ENCODE measurements at regions not wholly inside any gene's neighbourhood (a gene's known extent, or its start where the extent isn't known, plus 50 kb on each side); places are given as distances from the start of the nearest gene placed in this dataset.

DNA sequence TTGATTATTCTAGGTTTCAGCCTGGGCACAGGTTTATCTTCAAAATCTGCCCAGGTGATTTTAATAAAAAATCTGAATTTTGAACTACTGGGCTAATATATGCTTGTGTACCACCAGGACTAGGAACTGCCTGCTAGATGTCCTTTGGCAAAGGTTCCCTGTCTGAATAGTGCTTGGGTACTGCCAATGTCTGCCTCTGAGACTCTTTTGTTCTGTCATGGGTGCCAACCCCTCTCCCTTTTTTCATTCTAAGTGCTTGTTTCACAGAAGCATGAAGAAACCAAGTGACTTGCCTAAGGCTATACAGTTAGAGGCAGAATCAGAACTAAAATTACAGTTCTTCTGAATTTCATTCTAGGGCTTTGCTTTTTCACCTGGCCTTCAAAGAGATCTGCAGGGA lies 106.3 kb upstream of the CACHD1 start:
- no peaks in the 10 kb centered on the region for H3K9me3 ChIP-seq (ENCODE audit: low read depth, low read length)
- peak overlapping the region; percentile 97 for H3K27ac ChIP-seq
- DNase-seq (ENCODE audit: low read depth, low spot score): no peak
- H3K9ac ChIP-seq (ENCODE audit: insufficient read length): peak overlapping the region; percentile 15
- H3K4me3 ChIP-seq: no peak overlapping the region
- no peaks in the 10 kb centered on the region for H3K36me3 ChIP-seq (ENCODE audit: insufficient read depth, low read length)
- no peak for TF ChIP-seq FOXP2 (optimal IDR thresholded peaks at IDR 0.05; ENCODE audit: control extremely low read depth, extremely low read length, insufficient read depth)
- no peak for TF ChIP-seq EZH2 (IDR thresholded peaks at IDR 0.05)
- TF ChIP-seq POLR2AphosphoS5 (IDR thresholded peaks at IDR 0.05; ENCODE audit: borderline replicate concordance, low read depth, low read length): no peak

DNA sequence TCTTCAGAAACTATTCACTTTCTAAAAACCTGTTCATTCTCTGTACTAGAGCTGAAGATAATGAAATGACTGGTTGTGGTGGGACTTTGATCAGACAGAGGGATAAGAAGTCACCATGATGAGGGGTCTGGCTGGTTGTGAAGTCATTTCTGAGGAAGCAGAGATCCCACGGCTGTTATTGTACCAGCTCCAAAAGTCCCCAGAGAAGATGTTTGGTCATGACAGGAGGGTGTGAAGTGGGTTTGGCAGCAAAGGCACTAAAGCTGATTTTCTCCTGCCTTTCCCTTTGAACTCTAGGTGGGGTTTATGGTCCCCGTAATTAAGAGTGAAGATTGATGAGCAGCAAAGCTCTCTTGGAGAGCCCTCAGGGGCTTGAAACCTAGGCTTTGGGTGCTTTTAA lies 103.1 kb upstream of the CACHD1 start:
- no peak overlapping the region for H3K4me3 ChIP-seq
- TF ChIP-seq POLR2AphosphoS5 (IDR thresholded peaks at IDR 0.05; ENCODE audit: borderline replicate concordance, low read depth, low read length): no peak
- no peak for TF ChIP-seq FOXP2 (optimal IDR thresholded peaks at IDR 0.05; ENCODE audit: control extremely low read depth, extremely low read length, insufficient read depth)
- no peak for TF ChIP-seq EZH2 (IDR thresholded peaks at IDR 0.05)

DNA sequence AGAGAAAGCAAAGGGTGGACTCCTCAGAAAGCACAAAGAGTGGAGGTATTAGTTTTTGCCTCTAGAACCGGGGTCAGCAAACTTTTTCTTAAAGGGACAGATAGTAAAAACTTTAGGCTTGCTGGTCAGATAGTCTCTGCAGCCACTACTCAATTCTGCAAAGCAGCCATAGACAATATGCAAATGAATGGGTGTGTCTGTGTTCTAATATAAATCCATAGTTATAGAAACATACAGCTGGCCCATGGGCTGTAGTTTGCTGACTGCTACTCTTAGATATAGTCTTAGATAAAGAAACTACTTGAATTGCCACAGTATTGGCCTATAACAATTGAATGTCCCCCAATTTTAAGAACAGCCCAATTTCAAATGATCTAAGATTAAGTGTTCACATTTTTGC lies 101.6 kb upstream of the CACHD1 start:
- Histone ChIP-seq H3K9me3 (ENCODE audit: low read depth, low read length) (no peaks in the 10 kb centered on the region), H3K27ac (no peak overlapping the region), H3K36me3 (ENCODE audit: insufficient read depth, low read length) (no peaks in the 10 kb centered on the region), H3K4me3 (no peak overlapping the region), H3K9ac (ENCODE audit: insufficient read length) (no peak overlapping the region)
- TF ChIP-seq POLR2AphosphoS5 (IDR thresholded peaks at IDR 0.05; ENCODE audit: borderline replicate concordance, low read depth, low read length) (no peak), FOXP2 (optimal IDR thresholded peaks at IDR 0.05; ENCODE audit: control extremely low read depth, extremely low read length, insufficient read depth) (no peak), EZH2 (IDR thresholded peaks at IDR 0.05) (no peak)
- no peak for DNase-seq (ENCODE audit: low read depth, low spot score)

More for the DNA sequence above, 103.1 kb upstream of the CACHD1 start:
- H3K36me3 ChIP-seq (ENCODE audit: insufficient read depth, low read length): no peaks in the 10 kb centered on the region
- no peak overlapping the region for H3K27ac ChIP-seq
- no peak overlapping the region for H3K9ac ChIP-seq (ENCODE audit: insufficient read length)
- no peak for DNase-seq (ENCODE audit: low read depth, low spot score)
- no peaks in the 10 kb centered on the region for H3K9me3 ChIP-seq (ENCODE audit: low read depth, low read length)

GRCh38 chr1:64378826-64379225 lies 91.1 kb upstream of the CACHD1 start:
- Histone ChIP-seq H3K9me3 (ENCODE audit: low read depth, low read length) (0 out of 2 replicates have a peak, but pooled peaks cover 10% of the 10 kb centered on the region), H3K36me3 (ENCODE audit: insufficient read depth, low read length) (no peaks in the 10 kb centered on the region), H3K9ac (ENCODE audit: insufficient read length) (no peak overlapping the region), H3K4me3 (no peak overlapping the region), H3K27ac (no peak overlapping the region)
- TF ChIP-seq FOXP2 (optimal IDR thresholded peaks at IDR 0.05; ENCODE audit: control extremely low read depth, extremely low read length, insufficient read depth) (no peak), POLR2AphosphoS5 (IDR thresholded peaks at IDR 0.05; ENCODE audit: borderline replicate concordance, low read depth, low read length) (no peak), EZH2 (IDR thresholded peaks at IDR 0.05) (no peak)
- DNase-seq (ENCODE audit: low read depth, low spot score): no peak

- no peaks in the 10 kb centered on the region for H3K9me3 ChIP-seq (ENCODE audit: low read depth, low read length)
- no peak for DNase-seq (ENCODE audit: low read depth, low spot score)
- TF ChIP-seq EZH2 (IDR thresholded peaks at IDR 0.05): no peak
- no peak for TF ChIP-seq FOXP2 (optimal IDR thresholded peaks at IDR 0.05; ENCODE audit: control extremely low read depth, extremely low read length, insufficient read depth)
- TF ChIP-seq POLR2AphosphoS5 (IDR thresholded peaks at IDR 0.05; ENCODE audit: borderline replicate concordance, low read depth, low read length): no peak
Observed at GRCh38 chr1:64387389-64388285, 82.3 kb upstream of the CACHD1 start.

DNA sequence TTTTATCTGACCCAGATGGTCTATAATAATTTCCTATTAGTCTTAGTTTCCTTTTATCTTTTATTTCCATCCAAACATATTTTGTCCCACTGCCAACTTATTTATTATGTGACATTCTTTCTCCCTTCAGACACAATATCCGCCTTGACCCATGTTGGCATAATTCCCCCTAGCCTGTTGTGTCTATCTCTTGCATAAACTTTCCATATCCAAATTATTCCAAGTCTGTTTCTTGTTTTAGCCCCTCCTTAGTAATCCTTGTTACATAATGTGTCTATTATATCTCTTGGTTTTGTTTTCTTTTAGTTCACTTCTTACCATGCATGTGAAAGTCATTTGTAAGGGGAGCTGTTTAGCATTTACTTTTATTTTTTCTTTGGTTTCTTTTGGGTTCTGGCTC lies 81.6 kb upstream of the CACHD1 start:
- Histone ChIP-seq H3K27ac (no peak overlapping the region), H3K9me3 (ENCODE audit: low read depth, low read length) (no peaks in the 10 kb centered on the region), H3K9ac (ENCODE audit: insufficient read length) (no peak overlapping the region), H3K36me3 (ENCODE audit: insufficient read depth, low read length) (no peaks in the 10 kb centered on the region), H3K4me3 (no peak overlapping the region)
- no peak for DNase-seq (ENCODE audit: low read depth, low spot score)
- TF ChIP-seq POLR2AphosphoS5 (IDR thresholded peaks at IDR 0.05; ENCODE audit: borderline replicate concordance, low read depth, low read length) (no peak), FOXP2 (optimal IDR thresholded peaks at IDR 0.05; ENCODE audit: control extremely low read depth, extremely low read length, insufficient read depth) (no peak), EZH2 (IDR thresholded peaks at IDR 0.05) (no peak)

More at GRCh38 chr1:64387389-64388285, 82.3 kb upstream of the CACHD1 start:
- H3K36me3 ChIP-seq (ENCODE audit: insufficient read depth, low read length): no peaks in the 10 kb centered on the region
- H3K4me3 ChIP-seq: no peak overlapping the region
- no peak overlapping the region for H3K27ac ChIP-seq
- no peak overlapping the region for H3K9ac ChIP-seq (ENCODE audit: insufficient read length)

- no peak overlapping the region for H3K9ac ChIP-seq (ENCODE audit: insufficient read length)
- H3K27ac ChIP-seq: no peak overlapping the region
- no peak overlapping the region for H3K4me3 ChIP-seq
- TF ChIP-seq EZH2 (IDR thresholded peaks at IDR 0.05) (no peak), FOXP2 (optimal IDR thresholded peaks at IDR 0.05; ENCODE audit: control extremely low read depth, extremely low read length, insufficient read depth) (no peak), POLR2AphosphoS5 (IDR thresholded peaks at IDR 0.05; ENCODE audit: borderline replicate concordance, low read depth, low read length) (no peak)
- H3K9me3 ChIP-seq (ENCODE audit: low read depth, low read length): no peaks in the 10 kb centered on the region
- H3K36me3 ChIP-seq (ENCODE audit: insufficient read depth, low read length): no peaks in the 10 kb centered on the region
- DNase-seq (ENCODE audit: low read depth, low spot score): no peak
Observed at GRCh38 chr1:64392109-64392508, 77.8 kb upstream of the CACHD1 start.

DNA sequence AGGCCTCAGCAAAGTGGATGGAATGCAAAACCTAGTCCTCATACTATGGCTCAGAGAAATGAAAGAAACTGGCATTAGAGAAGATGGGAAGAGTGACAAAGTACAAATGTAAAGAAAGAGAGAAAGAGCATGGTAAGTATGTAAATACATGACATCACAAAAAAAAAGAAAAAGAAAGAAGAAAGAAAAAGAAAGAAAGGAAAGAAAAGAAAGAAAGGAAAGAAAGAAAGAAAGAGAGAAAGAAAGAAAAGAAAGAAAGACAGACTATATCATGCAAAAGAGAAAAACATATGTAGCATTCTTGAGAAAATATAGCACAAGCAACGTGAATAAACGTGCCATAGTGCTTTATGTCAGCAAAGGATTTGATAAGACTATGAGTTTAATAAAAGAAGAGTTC lies 76.1 kb upstream of the CACHD1 start:
- no peak for DNase-seq (ENCODE audit: low read depth, low spot score)
- no peak for TF ChIP-seq EZH2 (IDR thresholded peaks at IDR 0.05)
- no peak for TF ChIP-seq FOXP2 (optimal IDR thresholded peaks at IDR 0.05; ENCODE audit: control extremely low read depth, extremely low read length, insufficient read depth)
- TF ChIP-seq POLR2AphosphoS5 (IDR thresholded peaks at IDR 0.05; ENCODE audit: borderline replicate concordance, low read depth, low read length): no peak
- no peaks in the 10 kb centered on the region for H3K36me3 ChIP-seq (ENCODE audit: insufficient read depth, low read length)
- H3K27ac ChIP-seq: no peak overlapping the region
- no peak overlapping the region for H3K4me3 ChIP-seq
- no peaks in the 10 kb centered on the region for H3K9me3 ChIP-seq (ENCODE audit: low read depth, low read length)
- H3K9ac ChIP-seq (ENCODE audit: insufficient read length): no peak overlapping the region
